Gastroesophageal sphincter (tissue), 3 donors: ENCODE measurements at regions not wholly inside any gene's neighbourhood (a gene's known extent, or its start where the extent isn't known, plus 50 kb on each side); places are given as distances from the start of the nearest gene placed in this dataset.

Experiments
- POLR2A ChIP-seq, 2 donors: fragments of 450-650 bp; IDR thresholded peaks; one replicate each; pipeline ENCODE4 v1.6.1; 2017; ENCODE audit warnings: antibody characterized with exemption in 2 of 2, mild to moderate bottlenecking in 2 of 2, moderate library complexity in 1 of 2
- TF ChIP-seq, protein P1 (sequence below), 4 experiments: fragments of 200-600 bp in 2 of 4; fragments of 450-650 bp in 2 of 4; sonication (generic) in 1 of 4; IDR thresholded peaks; one replicate each; pipeline ENCODE4 v1.5.1; 2017 to 2019; ENCODE audit warnings: antibody characterized with exemption in 4 of 4, mild to moderate bottlenecking in 2 of 4, moderate library complexity in 2 of 4

DNA sequence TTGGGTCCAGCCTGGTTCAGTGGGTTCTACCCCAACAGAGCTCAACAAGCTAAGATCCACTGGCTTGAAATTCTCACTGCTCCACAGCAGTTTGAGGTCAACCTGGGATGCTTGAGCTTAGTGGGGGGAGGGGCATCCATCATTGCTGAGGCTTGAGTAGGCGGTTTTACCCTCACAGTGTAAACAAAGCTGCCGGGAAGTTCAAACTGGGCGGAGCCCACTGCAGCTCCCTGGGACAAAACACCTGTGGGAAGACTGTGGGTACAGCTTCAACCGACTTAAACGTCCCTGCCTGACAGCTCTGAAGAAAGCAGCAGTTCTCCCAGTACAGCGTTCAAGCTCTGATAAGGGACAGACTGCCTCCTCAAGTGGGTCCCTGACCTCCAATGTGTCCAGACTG lies 1161.9 kb downstream of the UQCRFS1 start:
- TF ChIP-seq, protein P1, sequence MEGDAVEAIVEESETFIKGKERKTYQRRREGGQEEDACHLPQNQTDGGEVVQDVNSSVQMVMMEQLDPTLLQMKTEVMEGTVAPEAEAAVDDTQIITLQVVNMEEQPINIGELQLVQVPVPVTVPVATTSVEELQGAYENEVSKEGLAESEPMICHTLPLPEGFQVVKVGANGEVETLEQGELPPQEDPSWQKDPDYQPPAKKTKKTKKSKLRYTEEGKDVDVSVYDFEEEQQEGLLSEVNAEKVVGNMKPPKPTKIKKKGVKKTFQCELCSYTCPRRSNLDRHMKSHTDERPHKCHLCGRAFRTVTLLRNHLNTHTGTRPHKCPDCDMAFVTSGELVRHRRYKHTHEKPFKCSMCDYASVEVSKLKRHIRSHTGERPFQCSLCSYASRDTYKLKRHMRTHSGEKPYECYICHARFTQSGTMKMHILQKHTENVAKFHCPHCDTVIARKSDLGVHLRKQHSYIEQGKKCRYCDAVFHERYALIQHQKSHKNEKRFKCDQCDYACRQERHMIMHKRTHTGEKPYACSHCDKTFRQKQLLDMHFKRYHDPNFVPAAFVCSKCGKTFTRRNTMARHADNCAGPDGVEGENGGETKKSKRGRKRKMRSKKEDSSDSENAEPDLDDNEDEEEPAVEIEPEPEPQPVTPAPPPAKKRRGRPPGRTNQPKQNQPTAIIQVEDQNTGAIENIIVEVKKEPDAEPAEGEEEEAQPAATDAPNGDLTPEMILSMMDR (IDR thresholded peaks at IDR 0.05), result no peak
- no peak for TF ChIP-seq POLR2A (IDR thresholded peaks at IDR 0.05)
